GM19452 (cell line): ENCODE measurements at regions not wholly inside any gene's neighbourhood (a gene's known extent, or its start where the extent isn't known, plus 50 kb on each side); places are given as distances from the start of the nearest gene placed in this dataset.
"Not testable (repeated sequence)": the region's sequence is repeated elsewhere in the genome, so short reads cannot be mapped to it uniquely, and the experiment has no call there.

ENCODE experiments used
- ATAC-seq: cut with Tn5 transposase; IDR thresholded peaks from one replicate; pipeline ENCODE4 v1.9.1; 2021; ENCODE audit not compliant: unreplicated experiment

DNA sequence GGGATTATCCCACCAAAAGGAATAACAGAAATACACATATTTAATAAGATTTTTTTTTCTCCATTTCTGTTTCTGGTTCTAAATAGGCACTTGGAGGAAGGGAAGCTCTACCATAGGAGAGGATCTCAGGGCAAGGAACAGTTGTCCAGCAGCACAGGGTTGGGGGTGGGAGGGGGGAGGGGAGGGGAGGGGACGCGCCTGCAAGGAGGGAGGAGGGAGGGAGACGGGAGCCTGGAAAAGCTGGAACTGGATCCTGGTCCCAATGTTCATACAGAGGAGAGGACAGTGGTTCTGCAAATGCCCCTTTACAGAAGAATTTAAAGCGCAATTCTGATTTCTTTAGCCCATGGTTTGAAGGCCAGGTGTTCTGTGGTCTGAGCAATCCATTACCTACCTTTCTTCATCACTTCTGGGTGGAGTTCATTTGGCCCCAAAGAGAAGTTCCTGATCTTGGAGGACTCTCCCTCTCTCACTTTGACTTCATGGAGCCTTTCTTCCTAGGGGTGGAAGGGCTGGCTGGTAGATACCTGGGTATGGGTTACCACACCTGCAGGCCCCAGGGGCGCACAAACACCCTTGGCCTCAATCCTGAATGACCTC lies 348.9 kb upstream of the NCAM1 start:
- no peak for ATAC-seq

DNA sequence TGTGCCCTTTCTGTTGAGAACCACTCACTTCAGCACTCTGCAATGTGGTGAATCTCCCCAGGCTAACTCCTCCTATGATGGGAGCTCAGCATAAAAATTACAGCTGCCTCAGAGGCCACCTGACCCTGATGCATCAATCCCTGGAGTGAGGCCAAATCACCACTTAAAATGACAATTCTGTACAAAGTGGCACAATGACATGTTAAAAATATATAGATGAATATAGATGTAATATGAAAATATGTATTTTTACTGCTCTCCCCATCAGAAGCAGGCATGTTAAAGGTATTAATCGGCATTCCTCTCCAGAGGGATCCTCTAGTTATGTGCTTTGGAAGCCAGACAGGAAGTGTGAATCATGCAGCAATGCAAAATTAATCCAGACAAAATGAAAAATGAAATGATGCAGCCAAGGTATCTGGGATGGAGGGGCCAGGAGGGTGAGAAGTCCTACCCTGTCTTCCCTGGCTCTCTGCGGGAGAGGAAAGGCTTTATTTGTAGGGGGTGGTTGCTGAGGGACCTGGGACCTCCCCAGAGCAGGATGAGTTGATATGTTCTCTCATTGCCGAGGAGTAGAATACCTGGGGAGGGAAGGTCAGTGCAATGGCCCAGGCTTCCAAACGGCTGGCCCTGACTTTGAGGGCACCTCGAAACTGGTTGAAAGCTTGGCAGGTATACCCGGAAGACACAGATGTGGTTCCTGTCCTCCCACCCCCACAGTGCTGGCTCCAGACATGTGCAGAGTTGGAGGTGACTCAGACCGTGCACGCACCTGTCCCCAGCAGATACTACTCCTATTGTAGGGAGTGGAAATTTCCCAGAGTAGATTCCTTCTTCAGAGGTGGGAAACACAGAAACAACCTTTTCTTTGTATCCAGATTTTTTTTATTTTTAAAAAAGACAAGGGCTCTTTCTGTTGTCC lies 347.9 kb upstream of the NCAM1 start:
- ATAC-seq: no peak

DNA sequence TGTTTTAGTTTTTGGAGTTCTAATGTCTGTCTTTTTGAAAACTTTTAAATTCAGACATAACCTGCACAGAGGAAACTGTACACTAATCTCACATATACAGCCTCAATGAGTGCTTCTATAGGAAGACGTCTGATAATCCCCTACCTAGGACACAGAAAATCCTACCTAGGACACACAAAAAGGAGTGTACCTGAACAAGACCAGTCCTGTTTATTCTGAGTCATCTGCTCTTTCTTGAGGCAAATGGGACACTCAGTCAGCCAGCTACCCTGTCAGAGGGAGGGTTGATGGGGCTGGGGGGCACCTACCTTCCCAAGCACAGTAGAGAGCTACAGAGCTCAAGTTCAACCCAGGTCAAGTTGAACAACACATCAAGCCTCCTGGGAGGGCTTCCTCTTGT lies 346.6 kb upstream of the NCAM1 start:
- ATAC-seq: no peak

DNA sequence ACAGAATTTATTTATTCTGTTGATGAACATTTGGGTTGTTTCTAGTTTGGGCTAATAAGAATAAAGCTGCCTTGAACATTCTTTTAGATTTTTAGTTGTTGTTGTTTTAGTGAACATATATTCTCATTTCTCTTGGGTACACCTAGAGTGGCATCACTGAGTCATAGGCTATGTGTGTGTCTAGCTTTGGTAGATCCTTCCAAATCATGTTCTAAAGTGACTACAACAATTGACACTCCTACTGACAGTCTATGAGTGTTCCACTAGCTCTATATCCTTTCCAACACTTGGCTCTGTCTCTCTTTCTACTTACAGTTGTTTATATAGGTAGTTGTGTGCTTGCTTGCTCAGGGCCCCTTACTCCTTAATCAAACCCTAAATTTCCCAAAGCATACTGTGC lies 346.0 kb upstream of the NCAM1 start:
- ATAC-seq: no peak

DNA sequence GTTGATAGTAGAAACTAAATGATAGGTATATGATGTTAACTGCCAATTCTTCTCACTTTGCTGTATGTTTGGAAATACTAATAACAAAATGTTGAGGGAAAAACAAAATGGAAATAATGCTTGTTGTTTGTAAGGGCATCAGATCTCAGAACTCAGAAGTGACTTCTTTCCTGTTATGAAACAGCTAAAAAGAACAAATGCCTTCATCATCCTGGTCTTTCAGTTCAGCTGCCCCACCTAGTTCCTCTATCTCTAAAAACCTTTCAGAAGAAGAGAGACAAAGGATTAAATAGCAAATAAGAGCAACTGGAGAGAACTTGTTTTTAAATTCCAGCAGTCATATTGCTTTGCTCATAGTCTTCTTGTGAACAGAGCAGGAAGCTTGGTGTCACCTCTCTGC lies 345.3 kb upstream of the NCAM1 start:
- ATAC-seq: no peak

DNA sequence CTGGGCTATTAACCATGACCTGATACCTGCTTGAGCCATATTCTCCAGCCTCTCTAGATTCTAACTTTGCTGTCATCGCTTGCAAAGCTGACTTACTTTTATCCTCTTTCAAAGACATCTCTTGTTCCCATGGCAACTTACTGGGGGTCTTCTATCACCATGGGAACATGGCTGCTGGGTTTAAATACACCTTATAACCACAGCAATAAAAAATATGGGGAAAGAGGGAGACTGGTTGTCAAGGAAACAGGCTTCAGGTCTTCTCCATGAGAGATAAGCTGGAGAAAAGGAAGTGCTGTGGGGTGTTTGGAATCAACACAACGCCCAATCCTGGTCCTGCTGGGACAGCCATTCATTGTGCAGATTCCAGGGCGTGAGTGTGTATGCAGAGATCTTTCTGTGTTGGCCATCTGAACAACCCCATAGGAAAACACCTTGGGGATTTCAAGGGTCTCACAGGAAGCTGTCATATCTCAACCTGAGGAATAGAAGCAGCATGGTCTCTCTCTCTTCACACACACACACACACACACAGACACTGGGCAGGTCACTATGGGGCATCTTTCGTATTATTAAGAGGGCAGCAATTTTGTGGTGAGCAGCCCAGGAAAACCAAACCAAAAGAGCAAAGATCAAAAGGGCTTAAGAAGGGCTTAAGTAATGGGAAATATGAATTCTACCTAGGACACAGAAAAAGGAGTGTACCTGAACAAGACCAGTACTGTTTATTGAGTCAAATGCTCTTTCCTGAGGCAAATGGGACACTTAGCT lies 344.7 kb upstream of the NCAM1 start:
- no peak for ATAC-seq

DNA sequence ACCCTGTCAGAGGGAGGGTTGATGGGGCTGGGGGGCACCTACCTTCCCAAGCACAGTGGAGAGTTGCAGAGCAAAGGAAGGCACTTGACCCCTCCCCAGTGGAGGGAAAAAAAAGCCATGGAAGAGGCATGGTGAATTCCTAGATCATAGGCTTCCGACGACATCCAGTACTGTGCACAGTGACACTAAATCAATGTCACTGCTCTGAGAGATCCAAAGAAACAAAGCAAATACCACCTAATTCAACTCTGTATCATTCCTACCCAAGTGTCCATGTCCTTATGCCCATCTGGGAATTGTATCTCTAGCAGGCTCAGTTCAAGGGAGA lies 344.2 kb upstream of the NCAM1 start:
- ATAC-seq: no peak

DNA sequence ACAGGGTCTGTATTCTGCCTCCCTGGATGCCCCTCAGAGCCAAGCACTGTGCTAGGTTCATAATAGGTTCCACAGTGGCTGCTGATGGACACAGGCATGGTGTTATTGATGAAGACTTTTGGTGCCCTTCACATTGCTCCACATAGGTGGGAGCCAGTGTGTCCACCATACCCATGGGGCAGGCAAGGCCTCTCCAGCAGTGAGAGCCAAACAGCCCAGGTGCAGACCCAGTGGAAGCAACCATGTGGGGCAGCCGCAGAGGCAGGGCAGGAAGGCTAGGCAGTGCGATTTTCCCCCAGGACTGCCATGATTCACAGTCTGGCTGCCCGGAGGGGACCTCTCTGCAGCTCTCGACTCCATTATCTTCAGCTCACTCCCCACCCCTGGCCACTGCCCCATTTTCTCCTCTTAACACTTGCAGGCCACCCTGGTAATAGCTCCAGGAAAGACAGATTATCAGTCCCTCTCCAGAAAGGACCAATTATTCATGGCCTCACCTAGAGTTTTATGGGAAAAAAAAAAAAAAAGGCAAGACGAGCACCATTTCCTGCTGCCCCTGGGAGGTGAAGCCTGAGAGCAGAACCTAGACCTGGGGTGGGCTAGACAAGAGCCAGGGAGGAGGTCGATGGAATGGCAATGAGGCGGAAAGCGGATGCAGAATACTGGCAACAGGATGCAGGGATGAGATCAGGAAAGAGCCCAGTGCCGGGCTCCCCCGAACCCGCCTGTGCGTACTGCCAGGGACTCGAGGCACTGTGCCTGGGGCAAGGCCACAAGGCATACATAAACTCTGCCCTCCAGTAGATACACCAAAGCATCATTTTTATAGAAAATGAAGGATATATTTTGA lies 343.0 kb upstream of the NCAM1 start:
- ATAC-seq: no peak

DNA sequence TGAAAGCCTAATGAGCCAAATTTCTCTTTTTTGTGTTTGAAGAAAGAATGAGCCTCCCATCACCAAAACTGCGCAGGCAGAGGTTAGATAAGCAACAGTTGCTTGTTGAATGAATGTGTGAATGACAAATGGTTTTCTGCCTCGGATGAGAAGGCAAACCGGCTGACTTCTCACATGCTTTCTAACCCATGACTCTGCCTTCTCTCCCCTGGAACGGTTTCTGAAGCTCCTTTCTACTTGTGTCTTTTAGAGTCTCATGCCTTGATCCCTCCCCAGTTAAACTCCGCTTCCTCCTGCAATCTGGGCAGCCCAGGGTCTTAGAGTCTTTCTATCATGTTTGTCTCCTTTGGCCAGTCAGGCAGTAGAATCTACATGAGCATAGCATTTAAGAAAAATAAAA lies 342.1 kb upstream of the NCAM1 start:
- ATAC-seq: no peak

DNA sequence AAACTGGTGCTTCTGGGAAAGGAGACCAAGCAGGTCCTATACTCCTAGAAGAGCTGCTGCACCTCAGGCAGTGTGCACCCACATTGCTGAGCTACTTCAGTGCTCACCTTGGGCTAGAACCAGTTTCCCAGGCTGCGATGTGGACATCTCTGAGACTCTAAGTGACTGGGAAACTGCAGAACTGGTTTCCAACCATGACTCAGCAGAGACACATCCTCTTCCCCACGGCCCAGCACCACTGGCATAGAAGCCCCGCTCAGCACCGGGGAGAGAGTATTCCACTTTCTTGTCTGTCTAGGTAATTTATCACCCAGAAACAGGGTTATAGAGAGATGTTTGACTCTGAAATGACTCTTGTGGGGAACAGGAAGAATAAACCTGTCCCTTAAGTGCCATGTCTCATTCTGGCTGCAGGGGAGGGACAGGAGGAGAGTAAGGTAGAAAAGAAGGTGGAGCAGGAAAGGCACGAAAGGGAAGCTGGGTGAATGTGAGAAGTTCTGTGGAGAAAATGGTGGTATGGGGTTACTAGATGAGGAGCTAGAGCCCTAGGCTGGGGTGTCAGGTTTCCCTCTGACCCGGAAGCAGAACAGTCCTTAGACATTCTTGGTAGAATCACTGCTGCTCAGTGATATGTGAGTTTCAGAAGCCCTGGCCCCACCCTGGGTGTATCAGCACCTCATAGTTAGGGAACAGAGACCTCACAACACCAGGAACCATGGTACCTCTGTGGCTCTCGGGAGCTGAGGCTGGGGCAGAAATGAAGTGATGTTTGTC lies 340.4 kb upstream of the NCAM1 start:
- ATAC-seq: no peak

DNA sequence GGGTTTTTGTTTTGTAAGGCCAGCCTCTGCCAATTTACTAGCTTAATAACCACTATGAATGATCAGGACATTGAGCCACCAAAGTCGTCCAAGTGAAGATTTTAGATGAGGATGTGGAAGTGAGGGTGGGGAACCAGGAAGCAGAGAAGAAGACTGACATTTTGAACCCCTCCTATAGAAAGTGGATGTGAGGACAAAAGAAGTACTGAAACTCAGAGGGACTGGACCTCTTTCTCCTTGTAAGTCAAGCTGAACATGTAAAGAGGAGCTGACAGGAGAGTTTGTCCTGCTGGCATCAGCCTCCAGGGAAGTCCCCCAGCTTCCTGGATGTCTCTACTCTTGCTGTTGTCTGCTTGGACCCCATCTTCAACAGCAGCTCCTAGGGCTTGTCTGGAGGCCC lies 338.2 kb upstream of the NCAM1 start:
- ATAC-seq: no peak

DNA sequence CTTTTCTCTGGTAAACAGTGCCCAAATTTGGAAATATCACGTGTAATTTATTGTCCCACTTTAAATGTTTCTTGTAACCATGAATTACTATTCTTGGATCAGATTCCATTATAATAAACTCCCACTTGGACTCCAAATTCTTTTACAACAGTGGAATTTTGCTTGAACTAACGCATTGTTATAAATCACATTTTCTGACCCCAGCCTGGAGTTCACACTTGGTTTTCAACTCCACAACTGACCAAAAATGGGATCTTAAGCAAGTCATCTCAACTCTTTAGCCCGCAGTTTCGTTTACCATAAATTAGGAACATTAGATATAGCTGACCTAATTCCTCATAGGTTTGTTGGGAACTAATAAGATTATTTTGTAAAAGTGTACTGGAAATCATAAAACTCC lies 336.8 kb upstream of the NCAM1 start:
- ATAC-seq: no peak

DNA sequence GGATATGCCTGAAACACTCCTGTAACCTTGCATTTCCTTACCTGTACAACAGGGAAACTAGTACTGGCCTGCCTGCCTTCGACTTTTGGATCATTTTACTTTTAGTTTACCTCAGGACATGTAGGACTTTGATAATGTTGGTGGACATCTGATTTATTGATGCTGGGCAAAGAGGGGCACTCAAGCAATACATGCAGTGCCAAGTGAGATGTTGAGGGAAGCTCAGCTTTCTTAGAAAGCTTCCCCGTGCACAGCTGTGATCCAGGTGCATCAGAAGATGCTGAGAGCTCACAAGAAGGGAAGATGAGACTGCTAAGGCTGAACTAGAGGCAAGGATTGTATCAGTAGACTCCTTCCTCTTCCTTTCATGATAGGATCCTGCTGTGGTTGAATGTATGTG lies 336.2 kb upstream of the NCAM1 start:
- not testable (repeated sequence) for ATAC-seq

DNA sequence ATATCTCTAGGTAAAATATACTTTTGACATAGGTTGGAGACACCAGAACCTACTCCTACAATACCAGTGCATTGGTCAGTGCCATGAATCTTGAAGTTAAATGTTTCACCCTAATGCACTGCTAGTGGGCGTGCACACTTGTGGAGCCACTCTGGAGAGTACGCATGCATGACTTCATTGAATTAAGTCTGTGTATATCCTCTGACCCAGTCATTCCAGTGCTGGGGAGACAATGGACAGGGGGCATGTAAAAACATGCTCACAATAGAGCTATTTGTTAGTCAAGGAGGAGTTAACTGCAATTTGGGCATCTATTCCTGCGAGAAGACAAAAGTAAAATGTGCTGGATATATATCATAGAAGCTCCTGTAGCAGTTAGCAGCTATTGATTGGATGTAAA lies 335.4 kb upstream of the NCAM1 start:
- no peak for ATAC-seq

DNA sequence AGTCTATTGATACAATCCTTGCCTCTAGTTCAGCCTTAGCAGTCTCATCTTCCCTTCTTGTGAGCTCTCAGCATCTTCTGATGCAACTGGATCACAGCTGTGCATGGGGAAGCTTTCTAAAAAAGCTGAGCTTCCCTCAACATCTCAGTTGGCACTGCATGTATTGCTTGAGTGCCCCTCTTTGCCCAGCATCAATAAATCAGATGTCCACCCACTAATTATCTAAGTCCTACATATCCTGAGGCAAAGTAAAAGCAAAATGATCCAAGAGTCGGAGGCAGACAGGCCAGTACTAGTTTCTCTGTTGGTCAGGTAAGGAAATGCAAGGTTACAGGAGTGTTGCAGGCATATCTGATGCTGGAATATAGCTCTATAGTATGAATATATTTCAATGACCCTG lies 334.5 kb upstream of the NCAM1 start:
- no peak for ATAC-seq

DNA sequence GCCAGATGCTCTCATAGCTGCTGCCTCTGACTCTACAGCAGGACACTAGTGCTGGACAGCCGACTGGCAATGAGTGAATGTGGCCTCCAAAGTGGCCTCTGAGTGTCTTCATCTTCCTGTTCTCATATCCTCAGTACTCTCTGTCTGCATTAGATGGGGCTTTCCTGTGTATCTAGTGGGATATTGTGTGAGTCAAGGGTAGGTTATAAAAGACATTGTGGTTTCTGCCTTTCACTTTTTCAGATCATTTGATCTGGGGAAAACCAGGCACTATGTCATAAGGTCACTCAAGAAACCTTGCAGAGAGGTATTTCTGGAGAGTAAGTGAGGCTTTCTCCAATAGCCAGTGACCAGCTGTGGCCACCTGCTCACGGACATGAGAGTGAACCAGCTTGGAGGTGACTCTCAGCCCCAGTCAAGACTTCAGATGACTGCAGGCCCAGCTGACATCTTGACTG lies 333.6 kb upstream of the NCAM1 start:
- ATAC-seq: peak; percentile 65

DNA sequence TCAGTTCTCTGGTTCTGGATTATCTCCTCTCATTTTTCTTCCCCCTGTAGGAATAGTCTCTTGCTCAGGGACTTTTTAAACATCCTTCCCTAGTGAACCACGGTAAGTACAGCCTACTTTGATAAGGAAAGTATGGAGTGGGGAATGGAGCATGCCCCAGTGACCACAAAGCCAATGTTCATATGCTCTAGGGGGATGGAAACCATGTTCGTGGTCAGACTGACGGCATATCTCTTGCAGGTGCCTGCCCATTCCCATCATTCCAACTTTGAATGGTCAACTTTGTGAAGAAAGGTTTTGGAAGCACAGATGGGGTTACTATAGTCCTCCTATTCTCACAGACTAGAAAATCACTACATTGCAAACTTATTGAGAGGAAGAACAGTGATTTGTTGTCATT lies 332.5 kb upstream of the NCAM1 start:
- ATAC-seq: no peak

DNA sequence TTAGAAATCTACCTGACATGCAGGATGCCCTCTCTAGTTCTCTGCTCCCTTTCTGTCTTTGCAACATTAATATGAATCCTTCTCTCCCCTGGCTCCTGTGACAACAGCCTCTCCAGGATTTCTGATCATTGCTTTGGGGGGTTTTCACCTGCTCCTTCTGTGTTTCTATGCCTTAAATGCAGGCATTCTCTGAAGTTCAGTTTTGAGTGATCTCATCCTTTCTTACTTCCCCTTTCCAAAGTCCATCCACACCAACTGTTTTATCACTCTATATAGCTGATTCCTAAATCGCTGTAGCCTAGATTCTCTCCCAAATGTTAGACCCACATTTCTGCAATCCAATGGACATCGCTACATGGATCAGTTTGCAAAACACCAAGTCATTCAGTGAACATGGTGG lies 330.7 kb upstream of the NCAM1 start:
- no peak for ATAC-seq

DNA sequence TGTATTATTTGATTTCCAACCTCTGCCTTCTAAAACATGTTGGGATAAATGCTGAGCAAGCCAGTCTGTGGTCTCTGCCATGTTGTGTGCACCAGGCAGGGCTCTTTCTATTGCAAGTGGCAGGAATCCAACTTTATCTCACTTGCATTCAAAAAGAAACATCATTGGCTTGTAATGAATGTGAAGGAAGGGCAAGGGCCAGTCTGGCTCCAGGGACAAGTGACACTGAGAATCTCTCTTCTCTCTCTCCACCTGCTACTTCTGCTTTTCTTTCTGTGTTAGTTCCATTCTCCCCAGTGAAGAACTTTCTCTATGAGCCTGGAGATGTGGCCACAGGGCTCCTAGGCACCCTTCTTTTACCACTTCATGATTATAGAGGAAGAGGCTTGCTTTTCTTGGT lies 329.9 kb upstream of the NCAM1 start:
- ATAC-seq: no peak

DNA sequence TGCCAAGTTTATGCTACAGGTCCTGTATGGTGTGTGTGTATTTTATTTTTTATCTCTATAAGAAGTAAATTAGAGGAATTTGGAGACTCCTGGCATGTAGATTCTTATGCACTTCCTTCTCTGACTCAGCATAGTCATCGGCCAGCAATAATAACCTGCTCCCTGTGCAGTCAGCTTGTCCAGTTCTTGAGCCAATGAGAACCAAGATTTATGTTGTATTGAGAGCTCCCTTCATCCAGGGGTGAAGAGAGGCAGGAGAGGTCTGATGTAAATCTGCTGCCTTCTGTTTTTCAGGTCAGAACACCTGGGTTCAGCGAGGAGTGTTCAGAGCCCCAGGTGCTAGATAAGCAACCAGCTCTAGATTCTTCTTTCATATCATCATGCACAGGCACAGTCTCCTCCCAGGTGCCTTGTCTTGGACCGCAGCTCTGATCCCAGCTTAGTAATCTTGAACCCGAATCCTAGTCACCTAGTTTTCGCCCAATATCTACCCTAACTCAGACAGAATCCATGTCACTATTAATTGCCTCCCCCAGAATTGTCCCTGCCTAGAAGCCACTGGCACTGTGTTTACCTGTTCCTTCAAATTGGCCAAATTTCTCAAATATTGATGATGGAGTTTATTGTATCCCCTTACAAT lies 328.2 kb upstream of the NCAM1 start:
- ATAC-seq: no peak
